SK-N-SH (cell line): ENCODE measurements at regions not wholly inside any gene's neighbourhood (a gene's known extent, or its start where the extent isn't known, plus 50 kb on each side); places are given as distances from the start of the nearest gene placed in this dataset.

Experiments
- CTCF ChIA-PET: fragments of 300-600, 350-600 bp; formaldehyde crosslinking; extraction: SDS; loops from one replicate; lab custom pipeline; 2021; lab: Yijun Ruan, JAX
- POLR2A ChIA-PET: fragments of 350-600 bp; sonication (Branson Sonifier 250); formaldehyde crosslinking; extraction: SDS; loops from one replicate; lab custom pipeline; 2020; ENCODE audit warnings: antibody characterized with exemption, inconsistent platforms; lab: Yijun Ruan, JAX
- DNase-seq: peaks from one replicate; pipeline ENCODE4 v3.0.0; 2012
- H2AFZ ChIP-seq: fragments of 200-600 bp; sonication (generic); 2 replicates; pipeline ENCODE4 v1.8.1; 2016; ENCODE audit warnings: antibody characterized with exemption, mild to moderate bottlenecking, low read depth
- H3F3A ChIP-seq: fragments of 200-600 bp; sonication (generic); replicated peaks from 2 replicates; pipeline ENCODE3; 2016; ENCODE audit warnings: antibody characterized with exemption, mild to moderate bottlenecking; ENCODE audit not compliant: insufficient read depth
- H3K27ac ChIP-seq, 2 experiments: fragments of 200-500 bp in 1 of 2; fragments of 200-600 bp in 1 of 2; sonication (Bioruptor generic) in 1 of 2; sonication (generic), shearing (Covaris generic) in 1 of 2; 2 replicates each; pipeline versions ENCODE4 v1.5.1 to v1.6.1; 2014 to 2016; ENCODE audit warnings: low read depth in 2 of 2, inconsistent platforms in 1 of 2, low read length in 1 of 2, mild to moderate bottlenecking in 1 of 2, mixed read lengths in 1 of 2
- H3K27me3 ChIP-seq: fragments of 200-600 bp; sonication (generic), shearing (Covaris generic); 2 replicates; pipeline ENCODE4 v1.6.1; 2016; ENCODE audit warnings: mixed run types; ENCODE audit not compliant: insufficient read depth
- H3K36me3 ChIP-seq, 2 experiments: fragments of 200-500 bp in 1 of 2; fragments of 200-600 bp in 1 of 2; sonication (Bioruptor generic) in 1 of 2; sonication (generic) in 1 of 2; replicated peaks in 1 of 2; 2 replicates each; pipeline versions ENCODE3 to v1.5.1; 2014 to 2016; ENCODE audit warnings: low read length in 1 of 2, mild to moderate bottlenecking in 1 of 2; ENCODE audit not compliant: insufficient read depth in 2 of 2, control insufficient read depth in 1 of 2
- H3K4me1 ChIP-seq, 2 experiments: fragments of 200-500 bp in 1 of 2; fragments of 200-600 bp in 1 of 2; sonication (Bioruptor generic) in 1 of 2; sonication (generic), shearing (Covaris generic) in 1 of 2; 2 replicates each; pipeline versions ENCODE4 v1.5.1 to v1.6.1; 2014 to 2016; ENCODE audit warnings: low read depth in 1 of 2, low read length in 1 of 2, mixed run types in 1 of 2; ENCODE audit not compliant: insufficient read depth in 2 of 2, control insufficient read depth in 1 of 2
- H3K4me2 ChIP-seq: fragments of 200-600 bp; sonication (generic), shearing (Covaris generic); 2 replicates; pipeline ENCODE4 v1.6.1; 2017; ENCODE audit warnings: mixed run types
- H3K4me3 ChIP-seq, 2 experiments: fragments of 200-500 bp in 1 of 2; fragments of 200-600 bp in 1 of 2; sonication (Bioruptor generic) in 1 of 2; sonication (generic), shearing (Covaris generic) in 1 of 2; 2 replicates each; pipeline versions ENCODE4 v1.5.1 to v1.8.1; 2014 to 2016; ENCODE audit warnings: low read depth in 2 of 2, inconsistent platforms in 1 of 2, low read length in 1 of 2, mild to moderate bottlenecking in 1 of 2, mixed read lengths in 1 of 2, moderate library complexity in 1 of 2
- H3K79me2 ChIP-seq: fragments of 200-600 bp; sonication (generic); 2 replicates; pipeline ENCODE4 v1.8.1; 2017; ENCODE audit warnings: mild to moderate bottlenecking; ENCODE audit not compliant: insufficient read depth
- H3K9ac ChIP-seq: fragments of 200-600 bp; sonication (generic); 2 replicates; pipeline ENCODE4 v1.6.1; 2017; ENCODE audit warnings: mixed run types
- H3K9me2 ChIP-seq: fragments of 200-600 bp; sonication (generic); 2 replicates; pipeline ENCODE4 v1.6.1; 2017; ENCODE audit warnings: mixed run types
- H3K9me3 ChIP-seq: fragments of 200-600 bp; sonication (generic); 2 replicates; pipeline ENCODE4 v1.6.1; 2017; ENCODE audit warnings: mixed run types, mild to moderate bottlenecking, moderate library complexity
- H4K20me1 ChIP-seq: fragments of 200-600 bp; sonication (generic); 2 replicates; pipeline ENCODE4 v1.6.1; 2017; ENCODE audit warnings: mild to moderate bottlenecking, mixed run types; ENCODE audit not compliant: insufficient read depth
- ELF1 ChIP-seq: IDR thresholded peaks from 2 replicates; pipeline ENCODE4 v1.4.0; 2012
- FOSL2 ChIP-seq: IDR thresholded peaks from 2 replicates; pipeline ENCODE4 v1.4.0; 2012; ENCODE audit warnings: low read depth, mild to moderate bottlenecking, moderate library complexity, borderline replicate concordance
- GABPA ChIP-seq: IDR thresholded peaks from 2 replicates; pipeline ENCODE4 v1.4.0; 2012; ENCODE audit warnings: low read depth, mild to moderate bottlenecking
- GATA2 ChIP-seq: sonication (generic); formaldehyde crosslinking; IDR thresholded peaks from 2 replicates; pipeline ENCODE4 v1.5.0; 2020; ENCODE audit warnings: mild to moderate bottlenecking, missing genetic modification reagents
- JUND ChIP-seq: IDR thresholded peaks from 2 replicates; pipeline ENCODE4 v1.4.0; 2012
- NFIC ChIP-seq: IDR thresholded peaks from 2 replicates; pipeline ENCODE4 v1.4.0; 2012; ENCODE audit warnings: borderline replicate concordance
- POLR2AphosphoS5 ChIP-seq: IDR thresholded peaks from 2 replicates; pipeline ENCODE4 v1.6.1; 2012; ENCODE audit warnings: low read depth, low read length
- RCOR1 ChIP-seq: fragments of 150-350 bp; IDR thresholded peaks from 2 replicates; pipeline ENCODE4 v1.6.1; 2017; ENCODE audit warnings: antibody characterized with exemption, low read length
- RXRA ChIP-seq: IDR thresholded peaks from 2 replicates; pipeline ENCODE4 v1.4.0; 2012; ENCODE audit warnings: low read depth, mild to moderate bottlenecking, borderline replicate concordance
- SIN3A ChIP-seq: IDR thresholded peaks from 2 replicates; pipeline ENCODE4 v1.6.1; 2012; ENCODE audit warnings: low read depth, mild to moderate bottlenecking, low read length, moderate library complexity, borderline replicate concordance
- SMC3 ChIP-seq: IDR thresholded peaks from 2 replicates; pipeline ENCODE4 v1.6.1; 2012; ENCODE audit warnings: low read depth, low read length, improper control_type of control experiment
- TAF1 ChIP-seq: IDR thresholded peaks from 2 replicates; pipeline ENCODE4 v1.6.1; 2012; ENCODE audit warnings: low read depth, mild to moderate bottlenecking, low read length, moderate library complexity, borderline replicate concordance
- TEAD4 ChIP-seq: IDR thresholded peaks from 2 replicates; pipeline ENCODE4 v1.4.0; 2012; ENCODE audit warnings: mild to moderate bottlenecking, borderline replicate concordance; ENCODE audit not compliant: insufficient read depth
- YY1 ChIP-seq: IDR thresholded peaks from 2 replicates; pipeline ENCODE4 v1.4.0; 2012; ENCODE audit warnings: low read depth, mild to moderate bottlenecking
- WGBS: methylation state at CpG from one replicate; pipeline ENCODE4 v1.1.6; 2017; ENCODE audit warnings: low lambda C conversion rate; 5-methylcytosine and 5-hydroxymethylcytosine counted together
- TF ChIP-seq, protein P1 (sequence below): fragments of 200-600 bp; sonication (generic); IDR thresholded peaks from 2 replicates; pipeline ENCODE4 v1.6.1; 2017; ENCODE audit warnings: antibody characterized with exemption, mild to moderate bottlenecking, moderate library complexity

DNA sequence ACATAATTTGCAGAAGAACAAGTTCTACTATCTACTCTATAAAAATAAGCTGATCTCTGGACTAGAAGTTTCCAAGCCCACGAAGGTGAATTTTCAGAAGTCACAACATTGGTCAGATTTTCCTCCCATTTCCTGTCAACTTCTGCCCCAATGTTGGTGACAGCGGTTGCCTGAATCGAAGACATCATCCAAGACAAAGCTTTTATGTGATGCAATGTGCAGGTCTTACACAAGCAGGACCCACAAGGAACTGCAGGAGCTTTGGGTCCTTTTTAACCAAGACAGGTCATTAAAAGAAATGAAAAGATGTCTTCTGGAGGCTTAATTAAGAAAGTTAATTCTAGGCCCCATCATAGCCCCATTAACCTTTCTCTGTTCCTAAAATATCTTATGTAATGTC, 125.6 kb upstream of the BLID start:
- no peak for DNase-seq
- no peaks in the 10 kb centered on the region for H3K9me2 ChIP-seq
- H3K9me3 ChIP-seq, result no peaks in the 10 kb centered on the region
- no peaks in the 10 kb centered on the region for H3K27me3 ChIP-seq
- no peaks in the 10 kb centered on the region for H4K20me1 ChIP-seq
- no peaks in the 10 kb centered on the region for H3K79me2 ChIP-seq
- no peak overlapping the region for H3K4me3 ChIP-seq
- 70% methylated on average over 3 of the region's 3 CpGs for WGBS
- POLR2A ChIA-PET, result no interaction called here
- H3F3A ChIP-seq, result no peaks in the 10 kb centered on the region
- no peak overlapping the region for H3K27ac ChIP-seq
- H3K9ac ChIP-seq, result no peak overlapping the region
- no peak overlapping the region for H3K4me2 ChIP-seq
- CTCF ChIA-PET, result interaction anchor here (1.3 kb wide), 1 partner anchor 27 kb away, joined by 4 read pairs; no protein-coding TSS in a partner anchor
- no peaks in the 10 kb centered on the region for H3K36me3 ChIP-seq
- no peak for TF ChIP-seq JUND
- TF ChIP-seq SMC3, result no peak
- TF ChIP-seq TEAD4, result no peak
- no peak for TF ChIP-seq RXRA
- no peak for TF ChIP-seq FOSL2
- TF ChIP-seq GABPA, result no peak
- TF ChIP-seq, protein P1, sequence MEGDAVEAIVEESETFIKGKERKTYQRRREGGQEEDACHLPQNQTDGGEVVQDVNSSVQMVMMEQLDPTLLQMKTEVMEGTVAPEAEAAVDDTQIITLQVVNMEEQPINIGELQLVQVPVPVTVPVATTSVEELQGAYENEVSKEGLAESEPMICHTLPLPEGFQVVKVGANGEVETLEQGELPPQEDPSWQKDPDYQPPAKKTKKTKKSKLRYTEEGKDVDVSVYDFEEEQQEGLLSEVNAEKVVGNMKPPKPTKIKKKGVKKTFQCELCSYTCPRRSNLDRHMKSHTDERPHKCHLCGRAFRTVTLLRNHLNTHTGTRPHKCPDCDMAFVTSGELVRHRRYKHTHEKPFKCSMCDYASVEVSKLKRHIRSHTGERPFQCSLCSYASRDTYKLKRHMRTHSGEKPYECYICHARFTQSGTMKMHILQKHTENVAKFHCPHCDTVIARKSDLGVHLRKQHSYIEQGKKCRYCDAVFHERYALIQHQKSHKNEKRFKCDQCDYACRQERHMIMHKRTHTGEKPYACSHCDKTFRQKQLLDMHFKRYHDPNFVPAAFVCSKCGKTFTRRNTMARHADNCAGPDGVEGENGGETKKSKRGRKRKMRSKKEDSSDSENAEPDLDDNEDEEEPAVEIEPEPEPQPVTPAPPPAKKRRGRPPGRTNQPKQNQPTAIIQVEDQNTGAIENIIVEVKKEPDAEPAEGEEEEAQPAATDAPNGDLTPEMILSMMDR, result no peak
- no peak for TF ChIP-seq POLR2AphosphoS5
- TF ChIP-seq TAF1, result no peak
- TF ChIP-seq NFIC, result no peak
- no peak for TF ChIP-seq YY1
- TF ChIP-seq SIN3A, result no peak
- no peak overlapping the region for H2AFZ ChIP-seq
- 0 out of 4 replicates have a peak, but pooled peaks cover 0 to under 1% of the 10 kb centered on the region in 2 experiments for H3K4me1 ChIP-seq

DNA sequence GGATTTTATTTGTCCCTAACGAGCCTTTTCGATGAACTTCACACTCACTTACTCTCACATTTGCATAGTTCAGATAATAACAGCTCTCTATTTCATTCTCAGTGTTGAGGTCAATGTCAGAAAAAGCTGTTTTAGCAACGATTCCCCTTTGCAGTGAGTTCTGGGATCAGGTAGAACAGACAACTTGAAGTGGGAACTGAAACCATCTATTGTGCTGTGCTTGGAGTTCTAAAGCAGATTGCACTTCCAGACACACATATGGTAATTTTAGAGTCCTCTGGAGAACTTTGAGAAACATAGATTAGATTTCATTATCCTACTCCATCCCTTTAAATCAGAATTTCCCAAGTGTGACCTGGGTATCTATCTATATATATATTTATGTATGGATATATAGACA, 124.6 kb upstream of the BLID start:
- Histone ChIP-seq H3K9me2 (no peaks in the 10 kb centered on the region), H2AFZ (no peak overlapping the region), H3K9me3 (no peaks in the 10 kb centered on the region), H3K36me3 (no peaks in the 10 kb centered on the region), H3K27me3 (no peaks in the 10 kb centered on the region), H4K20me1 (no peaks in the 10 kb centered on the region)
- ChIA-PET CTCF (interaction anchor here (0.9 kb wide), 1 partner anchor 225 kb away, joined by 3 read pairs; no protein-coding TSS in a partner anchor), POLR2A (no interaction called here)
- TF ChIP-seq ELF1, result no peak
- TF ChIP-seq GABPA, result no peak
- TF ChIP-seq RCOR1, result no peak
- TF ChIP-seq SMC3, result no peak
- no peak for TF ChIP-seq NFIC
- no peak for TF ChIP-seq GATA2 (CRISPR knock-in tag)
- TF ChIP-seq, protein P1, result no peak
- no peak for TF ChIP-seq SIN3A
- TF ChIP-seq, all 33 proteins: peak for 0
- Histone ChIP-seq H3K27ac (no peak overlapping the region), H3F3A (no peaks in the 10 kb centered on the region), H3K9ac (no peak overlapping the region), H3K4me3 (no peak overlapping the region), H3K4me2 (no peak overlapping the region), H3K79me2 (no peaks in the 10 kb centered on the region), H3K4me1 (no peaks in the 10 kb centered on the region)
- WGBS, result 25% methylated on average over 3 of the region's 3 CpGs
- DNase-seq, result no peak
